ENCODE measurements at regions not wholly inside any gene's neighbourhood (a gene's known extent, or its start where the extent isn't known, plus 50 kb on each side); places are given as distances from the start of the nearest gene placed in this dataset.
A peak's percentile ranks its signal among the peaks of the same experiment; 100 is the strongest.

GRCh38 chr5:1594357-1595106 is 70.8 kb upstream of the LPCAT1 start (continued):
- TF ChIP-seq ZFP69B (tag by site-specific recombination; IDR thresholded peaks at IDR 0.05): peak; percentile 38; the same call in 1 of the 2 replicates
- TF ChIP-seq ZNF621 (tag by site-specific recombination; IDR thresholded peaks at IDR 0.05): no peak
- TF ChIP-seq SETDB1 (IDR thresholded peaks at IDR 0.05; ENCODE audit: insufficient read length, low read length): no peak
- TF ChIP-seq FEZF1 (tag by site-specific recombination; IDR thresholded peaks at IDR 0.05): no peak
- TF ChIP-seq KLF17 (tag by site-specific recombination; IDR thresholded peaks at IDR 0.05): peak; percentile 88
- peak; percentile 86 for TF ChIP-seq ZNF335 (tag by site-specific recombination; conservative IDR thresholded peaks at IDR 0.05)
- TF ChIP-seq ZNF132 (tag by site-specific recombination; IDR thresholded peaks at IDR 0.05; ENCODE audit: borderline replicate concordance): no peak
- TF ChIP-seq ZNF274 (IDR thresholded peaks at IDR 0.05; ENCODE audit: low read length): no peak
- no peak for TF ChIP-seq ZNF274 (tag by site-specific recombination; IDR thresholded peaks at IDR 0.05; ENCODE audit: borderline replicate concordance)
- TF ChIP-seq ZIC2 (tag by site-specific recombination; IDR thresholded peaks at IDR 0.05): peak; percentile 92
- TF ChIP-seq ZNF394 (tag by site-specific recombination; IDR thresholded peaks at IDR 0.05; ENCODE audit: borderline replicate concordance): 0 out of 2 replicates have a peak, but pooled peaks have one; percentile 12
- TF ChIP-seq ZNF610 (tag by site-specific recombination; IDR thresholded peaks at IDR 0.05; ENCODE audit: borderline replicate concordance): peak; percentile 72; the same call in 1 of the 2 replicates
- peak; percentile 95 for TF ChIP-seq ZNF121 (tag by site-specific recombination; IDR thresholded peaks at IDR 0.05)
- peak; percentile 88 for TF ChIP-seq ZXDB (tag by site-specific recombination; IDR thresholded peaks at IDR 0.05)
- TF ChIP-seq ZNF549 (tag by site-specific recombination; IDR thresholded peaks at IDR 0.05): no peak
- no peak for TF ChIP-seq ZNF585B (tag by site-specific recombination; IDR thresholded peaks at IDR 0.05)
- TF ChIP-seq ZNF146 (tag by site-specific recombination; IDR thresholded peaks at IDR 0.05): no peak
- TF ChIP-seq ATF2 (tag by site-specific recombination; IDR thresholded peaks at IDR 0.05; ENCODE audit: low read depth): no peak
- no peak for TF ChIP-seq ZNF16 (tag by site-specific recombination; IDR thresholded peaks at IDR 0.05; ENCODE audit: low read depth)
- no peak for TF ChIP-seq TRIM28 (IDR thresholded peaks at IDR 0.05; ENCODE audit: borderline replicate concordance, low read length)
- no peak for TF ChIP-seq ZSCAN16 (tag by site-specific recombination; IDR thresholded peaks at IDR 0.05)
- TF ChIP-seq HIC1 (tag by site-specific recombination; IDR thresholded peaks at IDR 0.05): no peak
- no peak for TF ChIP-seq ZNF223 (tag by site-specific recombination; IDR thresholded peaks at IDR 0.05)
- TF ChIP-seq ZNF214 (tag by site-specific recombination; IDR thresholded peaks at IDR 0.05; ENCODE audit: borderline replicate concordance): no peak
- TF ChIP-seq ZNF24 (tag by site-specific recombination; IDR thresholded peaks at IDR 0.05): 0 out of 2 replicates have a peak, but pooled peaks have one; percentile 16
- TF ChIP-seq ZNF777 (tag by site-specific recombination; IDR thresholded peaks at IDR 0.05; ENCODE audit: borderline replicate concordance): no peak
- TF ChIP-seq PRDM1 (tag by site-specific recombination; IDR thresholded peaks at IDR 0.05): no peak
- peak; percentile 80 for TF ChIP-seq KLF16 (tag by site-specific recombination; IDR thresholded peaks at IDR 0.05)
- peak; percentile 91 for TF ChIP-seq KLF1 (tag by site-specific recombination; IDR thresholded peaks at IDR 0.05)
- TF ChIP-seq ZNF704 (tag by site-specific recombination; IDR thresholded peaks at IDR 0.05): no peak
- TF ChIP-seq SCRT2 (tag by site-specific recombination; IDR thresholded peaks at IDR 0.05): no peak
- peak; percentile 89 for TF ChIP-seq KLF7 (tag by site-specific recombination; IDR thresholded peaks at IDR 0.05; ENCODE audit: borderline replicate concordance)
- no peak for TF ChIP-seq OVOL3 (tag by site-specific recombination; IDR thresholded peaks at IDR 0.05)
- TF ChIP-seq ZNF544 (tag by site-specific recombination; IDR thresholded peaks at IDR 0.05): no peak
- TF ChIP-seq ZNF768 (tag by site-specific recombination; IDR thresholded peaks at IDR 0.05): no peak
- no peak for TF ChIP-seq ZBTB6 (tag by site-specific recombination; IDR thresholded peaks at IDR 0.05)

Data from HEK293 (cell line).